ENCODE measurements at regions not wholly inside any gene's neighbourhood (a gene's known extent, or its start where the extent isn't known, plus 50 kb on each side); places are given as distances from the start of the nearest gene placed in this dataset.

DNA sequence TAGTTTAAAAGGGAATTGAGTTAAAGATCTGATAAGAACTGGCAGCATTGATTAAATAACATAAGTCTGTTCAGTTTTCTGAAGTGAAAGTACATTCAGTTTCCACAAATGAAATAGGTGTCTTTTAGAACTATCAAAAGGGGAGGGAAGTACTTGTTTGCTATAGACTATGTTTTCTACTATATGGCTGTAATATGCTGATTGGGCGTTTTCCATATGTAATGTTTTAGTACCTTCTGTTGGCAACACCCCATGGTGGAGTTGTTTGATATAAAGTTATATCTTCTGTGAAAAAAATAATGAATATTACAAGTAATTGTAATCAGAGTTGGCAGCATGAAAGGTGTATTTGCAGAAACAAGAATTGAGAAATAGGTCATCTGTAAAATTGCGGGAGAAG lies 237.6 kb downstream of the JRKL start:
- Histone ChIP-seq H4K20me1 (ENCODE audit: insufficient read depth, low read length) (no peaks in the 10 kb centered on the region), H3K27me3 (ENCODE audit: low read depth, low read length) (no peaks in the 10 kb centered on the region), H2AFZ (ENCODE audit: low read depth, low read length) (no peak overlapping the region), H3K9me3 (ENCODE audit: insufficient read depth, low read length) (no peaks in the 10 kb centered on the region), H3K4me2 (ENCODE audit: low read length) (no peak overlapping the region), H3K4me1 (ENCODE audit: low read length) (no peaks in the 10 kb centered on the region), H3K36me3 (replicated peaks; ENCODE audit: low read depth, low read length) (no peaks in the 10 kb centered on the region), H3K4me3 (ENCODE audit: low read length) (no peak overlapping the region), H3K79me2 (ENCODE audit: low read length) (no peaks in the 10 kb centered on the region), H3K27ac (ENCODE audit: low read length) (no peak overlapping the region), H3K9ac (ENCODE audit: low read length) (no peak overlapping the region)
- TF ChIP-seq, protein P1, sequence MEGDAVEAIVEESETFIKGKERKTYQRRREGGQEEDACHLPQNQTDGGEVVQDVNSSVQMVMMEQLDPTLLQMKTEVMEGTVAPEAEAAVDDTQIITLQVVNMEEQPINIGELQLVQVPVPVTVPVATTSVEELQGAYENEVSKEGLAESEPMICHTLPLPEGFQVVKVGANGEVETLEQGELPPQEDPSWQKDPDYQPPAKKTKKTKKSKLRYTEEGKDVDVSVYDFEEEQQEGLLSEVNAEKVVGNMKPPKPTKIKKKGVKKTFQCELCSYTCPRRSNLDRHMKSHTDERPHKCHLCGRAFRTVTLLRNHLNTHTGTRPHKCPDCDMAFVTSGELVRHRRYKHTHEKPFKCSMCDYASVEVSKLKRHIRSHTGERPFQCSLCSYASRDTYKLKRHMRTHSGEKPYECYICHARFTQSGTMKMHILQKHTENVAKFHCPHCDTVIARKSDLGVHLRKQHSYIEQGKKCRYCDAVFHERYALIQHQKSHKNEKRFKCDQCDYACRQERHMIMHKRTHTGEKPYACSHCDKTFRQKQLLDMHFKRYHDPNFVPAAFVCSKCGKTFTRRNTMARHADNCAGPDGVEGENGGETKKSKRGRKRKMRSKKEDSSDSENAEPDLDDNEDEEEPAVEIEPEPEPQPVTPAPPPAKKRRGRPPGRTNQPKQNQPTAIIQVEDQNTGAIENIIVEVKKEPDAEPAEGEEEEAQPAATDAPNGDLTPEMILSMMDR (IDR thresholded peaks at IDR 0.05; ENCODE audit: low read depth, low read length), result no peak
- no peak for TF ChIP-seq EZH2phosphoT487 (IDR thresholded peaks at IDR 0.05; ENCODE audit: low read depth)

DNA sequence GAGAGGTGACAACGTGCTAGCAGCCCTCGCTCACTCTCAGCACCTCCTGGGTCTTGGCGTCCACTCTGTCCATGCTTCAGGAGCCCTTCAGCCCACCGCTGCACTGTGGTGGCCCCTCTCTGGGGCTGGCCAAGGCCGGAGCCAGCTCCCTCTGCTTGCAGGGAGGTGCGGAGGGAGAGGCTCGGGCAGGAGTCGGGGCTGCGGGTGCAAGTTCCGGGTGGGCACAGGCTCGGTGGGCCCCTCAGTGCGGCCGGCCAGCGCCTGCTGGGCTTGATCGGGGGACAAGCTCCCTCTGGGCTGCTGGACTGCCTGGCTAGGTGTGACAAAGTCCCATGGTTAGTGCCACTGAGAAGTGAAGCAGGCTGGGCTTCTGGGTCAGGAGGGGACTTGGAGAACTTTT lies 245.8 kb downstream of the JRKL start:
- Histone ChIP-seq H3K4me3 (ENCODE audit: low read length) (no peak overlapping the region), H2AFZ (ENCODE audit: low read depth, low read length) (no peak overlapping the region), H3K4me2 (ENCODE audit: low read length) (no peak overlapping the region), H3K4me1 (ENCODE audit: low read length) (no peaks in the 10 kb centered on the region), H3K79me2 (ENCODE audit: low read length) (no peaks in the 10 kb centered on the region), H3K27ac (ENCODE audit: low read length) (no peak overlapping the region), H3K36me3 (replicated peaks; ENCODE audit: low read depth, low read length) (no peaks in the 10 kb centered on the region), H3K9ac (ENCODE audit: low read length) (no peak overlapping the region), H3K27me3 (ENCODE audit: low read depth, low read length) (no peaks in the 10 kb centered on the region), H3K9me3 (ENCODE audit: insufficient read depth, low read length) (no peaks in the 10 kb centered on the region), H4K20me1 (ENCODE audit: insufficient read depth, low read length) (no peaks in the 10 kb centered on the region)
- TF ChIP-seq, protein P1 (IDR thresholded peaks at IDR 0.05; ENCODE audit: low read depth, low read length), result no peak
- TF ChIP-seq EZH2phosphoT487 (IDR thresholded peaks at IDR 0.05; ENCODE audit: low read depth), result no peak

DNA sequence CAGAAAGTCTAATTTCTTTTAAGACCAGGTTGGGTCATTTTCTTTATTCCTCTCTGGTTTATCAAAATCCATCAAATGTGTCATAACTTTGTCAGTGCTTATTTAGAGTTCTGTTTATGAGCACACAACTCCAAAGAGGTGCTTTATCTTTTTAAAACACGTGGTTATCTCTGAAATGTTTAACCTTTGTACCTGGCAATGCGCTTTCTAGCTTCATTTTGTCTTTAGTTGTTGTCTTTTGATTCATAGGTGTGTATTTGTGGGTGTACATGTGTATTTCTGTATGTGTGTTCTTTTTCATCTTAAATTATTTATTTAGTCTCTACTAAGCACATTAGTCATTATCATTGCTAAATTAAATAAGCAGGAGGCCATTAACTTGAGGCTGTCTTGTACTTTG lies 251.4 kb downstream of the JRKL start:
- Histone ChIP-seq H2AFZ (ENCODE audit: low read depth, low read length) (no peak overlapping the region), H3K27ac (ENCODE audit: low read length) (no peak overlapping the region), H3K27me3 (ENCODE audit: low read depth, low read length) (no peaks in the 10 kb centered on the region), H3K4me3 (ENCODE audit: low read length) (no peak overlapping the region), H4K20me1 (ENCODE audit: insufficient read depth, low read length) (no peaks in the 10 kb centered on the region), H3K36me3 (replicated peaks; ENCODE audit: low read depth, low read length) (no peaks in the 10 kb centered on the region), H3K4me2 (ENCODE audit: low read length) (no peak overlapping the region), H3K9me3 (ENCODE audit: insufficient read depth, low read length) (no peaks in the 10 kb centered on the region), H3K9ac (ENCODE audit: low read length) (no peak overlapping the region), H3K79me2 (ENCODE audit: low read length) (no peaks in the 10 kb centered on the region), H3K4me1 (ENCODE audit: low read length) (no peaks in the 10 kb centered on the region)
- no peak for TF ChIP-seq EZH2phosphoT487 (IDR thresholded peaks at IDR 0.05; ENCODE audit: low read depth)
- TF ChIP-seq, protein P1 (IDR thresholded peaks at IDR 0.05; ENCODE audit: low read depth, low read length), result no peak

DNA sequence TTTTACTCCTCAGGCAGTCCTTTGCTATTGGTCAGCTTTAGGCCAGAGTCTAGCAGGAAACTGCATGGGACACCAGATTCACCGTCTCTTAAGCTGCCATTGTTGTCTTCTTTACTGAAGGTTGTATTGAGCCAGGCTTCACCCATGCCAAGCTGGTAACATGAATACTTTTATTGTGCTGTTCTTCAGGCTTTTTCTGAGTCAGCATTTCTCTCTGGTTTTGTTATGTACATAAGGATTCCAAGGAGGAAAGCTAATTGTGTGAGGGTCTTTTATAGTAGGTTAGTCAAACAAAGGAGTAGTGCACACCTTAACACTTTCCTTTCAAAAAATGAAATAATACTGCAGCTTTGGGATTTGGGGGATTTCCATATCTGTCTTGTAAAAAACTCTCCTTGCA lies 252.8 kb downstream of the JRKL start:
- no peak overlapping the region for H3K4me3 ChIP-seq (ENCODE audit: low read length)
- no peak overlapping the region for H2AFZ ChIP-seq (ENCODE audit: low read depth, low read length)
- H3K36me3 ChIP-seq (replicated peaks; ENCODE audit: low read depth, low read length), result no peaks in the 10 kb centered on the region
- H3K27ac ChIP-seq (ENCODE audit: low read length), result no peak overlapping the region
- no peak overlapping the region for H3K4me2 ChIP-seq (ENCODE audit: low read length)
- no peak overlapping the region for H3K9ac ChIP-seq (ENCODE audit: low read length)
- TF ChIP-seq EZH2phosphoT487 (IDR thresholded peaks at IDR 0.05; ENCODE audit: low read depth), result no peak
- TF ChIP-seq, protein P1 (IDR thresholded peaks at IDR 0.05; ENCODE audit: low read depth, low read length), result no peak
- no peaks in the 10 kb centered on the region for H4K20me1 ChIP-seq (ENCODE audit: insufficient read depth, low read length)
- no peaks in the 10 kb centered on the region for H3K4me1 ChIP-seq (ENCODE audit: low read length)
- no peaks in the 10 kb centered on the region for H3K27me3 ChIP-seq (ENCODE audit: low read depth, low read length)
- no peaks in the 10 kb centered on the region for H3K79me2 ChIP-seq (ENCODE audit: low read length)
- no peaks in the 10 kb centered on the region for H3K9me3 ChIP-seq (ENCODE audit: insufficient read depth, low read length)

Measured in OCI-LY3 (cell line).